ENCODE measurements at regions not wholly inside any gene's neighbourhood (a gene's known extent, or its start where the extent isn't known, plus 50 kb on each side); places are given as distances from the start of the nearest gene placed in this dataset.
"Not testable (repeated sequence)": the region's sequence is repeated elsewhere in the genome, so short reads cannot be mapped to it uniquely, and the experiment has no call there.

- DNase-seq (ENCODE audit: low read depth): not testable (repeated sequence)
Measured at GRCh38 chr17:14423156-14423555, 122.3 kb downstream of the HS3ST3B1 start.

GRCh38 chr17:14417336-14417735 lies 116.5 kb downstream of the HS3ST3B1 start:
- DNase-seq (ENCODE audit: low read depth): no peak

- DNase-seq (ENCODE audit: low read depth): no peak
Measured at GRCh38 chr17:14409292-14409691, 108.4 kb downstream of the HS3ST3B1 start.

GRCh38 chr17:14407541-14407940 lies 106.7 kb downstream of the HS3ST3B1 start:
- DNase-seq (ENCODE audit: low read depth): no peak

GRCh38 chr17:14405189-14405588 lies 104.3 kb downstream of the HS3ST3B1 start:
- no peak for DNase-seq (ENCODE audit: low read depth)
